K562 (cell line): ENCODE measurements at regions not wholly inside any gene's neighbourhood (a gene's known extent, or its start where the extent isn't known, plus 50 kb on each side); places are given as distances from the start of the nearest gene placed in this dataset.

ENCODE experiments used
- ATAC-seq: fragments of 200-7000 bp; cut with Tn5 transposase; 3 replicates; pipeline ENCODE4 v1.9.1; 2020; ENCODE audit warnings: moderate library complexity
- BruUV-seq: library from RNA; stranded (reverse); fragments of 400-500 nt; replicated peaks from 2 replicates; lab custom pipeline; 2021; lab: Mats Ljungman, UMichigan
- CTCF ChIA-PET: fragments of 300-600 bp; formaldehyde crosslinking; extraction: SDS; loops from one replicate; lab custom pipeline; 2021; ENCODE audit warnings: low intra/inter-chr PET ratio; lab: Yijun Ruan, JAX
- POLR2A ChIA-PET: fragments of 300-600, 350-650 bp; sonication (Branson Sonifier 250); formaldehyde crosslinking; extraction: SDS; loops from one replicate; lab custom pipeline; 2021; ENCODE audit warnings: antibody characterized with exemption, inconsistent platforms; lab: Yijun Ruan, JAX
- DNase-seq, 4 experiments: peaks; one replicate each; pipeline versions ENCODE4 v3.0.0 to v3.0.0-alpha.2; 2011 to 2018; ENCODE audit warnings: low spot score in 3 of 4, mixed read lengths in 3 of 4; ENCODE audit errors: extremely low read depth in 1 of 4
- FAIRE-seq: peaks from 2 replicates; lab custom pipeline; 2011; peaks lifted over from hg19 to GRCh38; lab: Jason Lieb, UNC
- H2AFZ ChIP-seq: 2 replicates; pipeline ENCODE4 v1.6.0; 2011; ENCODE audit warnings: low read depth, low read length, control low read depth, inconsistent platforms
- H3K27ac ChIP-seq: fragments of 200-600 bp; 3 replicates; pipeline ENCODE4 v1.8.0; 2011; ENCODE audit warnings: low read depth, mild to moderate bottlenecking, control low read depth, inconsistent platforms, low read length, moderate library complexity, mixed read lengths; ENCODE audit errors: extremely low read depth
- H3K27me3 ChIP-seq, 2 experiments: fragments of 300-600 bp in 1 of 2; 2 replicates in 1 of 2; 3 replicates in 1 of 2; pipeline versions ENCODE4 v1.6.0 to v1.8.0; 2011; ENCODE audit warnings: inconsistent platforms in 2 of 2, low read length in 2 of 2, mild to moderate bottlenecking in 1 of 2, mixed read lengths in 1 of 2, moderate library complexity in 1 of 2; ENCODE audit not compliant: control insufficient read depth in 2 of 2, insufficient read depth in 2 of 2
- H3K36me3 ChIP-seq: fragments of 300-600 bp; 3 replicates; pipeline ENCODE4 v1.8.0; 2011; ENCODE audit warnings: mild to moderate bottlenecking, low read length, inconsistent platforms; ENCODE audit not compliant: control insufficient read depth, insufficient read depth
- H3K4me1 ChIP-seq, 2 experiments: fragments of 200-600 bp in 1 of 2; replicated peaks in 1 of 2; 2 replicates in 1 of 2; 3 replicates in 1 of 2; pipeline versions ENCODE4 v1.5.1 to v1.8.0; 2011; ENCODE audit warnings: inconsistent platforms in 2 of 2, low read length in 2 of 2, mild to moderate bottlenecking in 1 of 2, mixed read lengths in 1 of 2, moderate library complexity in 1 of 2; ENCODE audit not compliant: control insufficient read depth in 2 of 2, insufficient read depth in 2 of 2
- H3K4me2 ChIP-seq: 2 replicates; pipeline ENCODE4 v1.6.1; 2011; ENCODE audit warnings: low read length, control low read depth, inconsistent platforms, mixed read lengths; ENCODE audit not compliant: insufficient read depth
- H3K4me3 ChIP-seq: fragments of 200-600 bp; sonication (generic), shearing (Covaris generic); 2 replicates; pipeline ENCODE4 v1.5.1; 2016; ENCODE audit warnings: control low read depth, inconsistent platforms
- H3K79me2 ChIP-seq: fragments of 200-600 bp; 3 replicates; pipeline ENCODE4 v1.8.0; 2011; ENCODE audit warnings: low read length, inconsistent platforms; ENCODE audit not compliant: control insufficient read depth, insufficient read depth
- H3K9ac ChIP-seq, 2 experiments: 2 replicates each; pipeline versions ENCODE4 v1.6.0 to v1.6.1; 2011; ENCODE audit warnings: low read depth in 2 of 2, low read length in 2 of 2, control low read depth in 1 of 2, inconsistent platforms in 1 of 2, mild to moderate bottlenecking in 1 of 2, mixed read lengths in 1 of 2; ENCODE audit not compliant: insufficient read depth in 1 of 2
- H3K9me1 ChIP-seq: one replicate; pipeline ENCODE4 v1.6.0; 2011; ENCODE audit warnings: inconsistent platforms, mild to moderate bottlenecking, low read length, moderate library complexity; ENCODE audit not compliant: control insufficient read depth, insufficient read depth
- H3K9me3 ChIP-seq: replicated peaks from 2 replicates; pipeline ENCODE4 v1.5.1; 2011; ENCODE audit warnings: low read depth, low read length, inconsistent platforms; ENCODE audit not compliant: control insufficient read depth, insufficient read depth
- H4K20me1 ChIP-seq: replicated peaks from 2 replicates; pipeline ENCODE4 v1.6.1; 2011; ENCODE audit warnings: low read length, inconsistent platforms, mixed read lengths; ENCODE audit not compliant: control insufficient read depth, insufficient read depth
- BRF1 ChIP-seq: IDR thresholded peaks from 3 replicates; pipeline ENCODE4 v1.6.1; 2011; ENCODE audit warnings: borderline replicate concordance, mild to moderate bottlenecking; ENCODE audit not compliant: insufficient read length; ENCODE audit errors: extremely low read depth
- CHD1 ChIP-seq: fragments of 200-600 bp; sonication (generic); IDR thresholded peaks from one replicate; pipeline ENCODE4 v1.6.1; 2012; ENCODE audit warnings: mild to moderate bottlenecking, moderate library complexity, low read length, inconsistent platforms
- E2F6 ChIP-seq, 2 experiments: IDR thresholded peaks; 2 replicates each; pipeline ENCODE4 v1.6.1; 2011; ENCODE audit warnings: borderline replicate concordance in 1 of 2, control low read depth in 1 of 2, low read depth in 1 of 2, low read length in 1 of 2, mild to moderate bottlenecking in 1 of 2, mixed read lengths in 1 of 2, moderate library complexity in 1 of 2; ENCODE audit not compliant: insufficient read depth in 1 of 2, insufficient read length in 1 of 2, poor library complexity in 1 of 2, severe bottlenecking in 1 of 2; ENCODE audit errors: extremely low read depth in 1 of 2
- EGR1 ChIP-seq: fragments of 450-650 bp; conservative IDR thresholded peaks from 2 replicates; pipeline ENCODE4 v1.6.1; 2017; ENCODE audit warnings: mild to moderate bottlenecking
- EP400 ChIP-seq: fragments of 450-650 bp; IDR thresholded peaks from 2 replicates; pipeline ENCODE4 v1.6.1; 2017; ENCODE audit warnings: antibody characterized with exemption, mild to moderate bottlenecking, moderate library complexity
- FOXP1 ChIP-seq: sonication (generic); formaldehyde crosslinking; IDR thresholded peaks from 2 replicates; pipeline ENCODE4 v1.8.0; 2022; ENCODE audit warnings: mild to moderate bottlenecking, missing genetic modification reagents
- MXI1 ChIP-seq: IDR thresholded peaks from 2 replicates; pipeline ENCODE4 v1.6.1; 2011; ENCODE audit warnings: low read depth, mild to moderate bottlenecking, improper control_type of control experiment, low read length
- POLR2B ChIP-seq: fragments of 450-650 bp; IDR thresholded peaks from 2 replicates; pipeline ENCODE4 v1.6.1; 2018; ENCODE audit warnings: low read depth; ENCODE audit not compliant: partially characterized antibody
- TGIF2 ChIP-seq: sonication (generic); formaldehyde crosslinking; IDR thresholded peaks from 2 replicates; pipeline ENCODE4 v1.8.1; 2022; ENCODE audit warnings: mild to moderate bottlenecking, missing genetic modification reagents, moderate library complexity
- ZNF507 ChIP-seq: conservative IDR thresholded peaks from 2 replicates; pipeline ENCODE4 v1.6.1; 2017; ENCODE audit warnings: missing genetic modification characterization, missing compliant biosample characterization
- WGBS: fragments of 100-300 bp; shearing (Covaris generic); methylation state at CpG from one replicate; pipeline ENCODE4 v1.1.6; 2016; ENCODE audit warnings: low coverage, mixed read lengths; ENCODE audit not compliant: insufficient coverage; ENCODE audit errors: missing lambda C conversion rate; 5-methylcytosine and 5-hydroxymethylcytosine counted together
- in situ Hi-C: fragments of 300-500 bp; cut with MboI; formaldehyde crosslinking; loops from 4 replicates; pipeline ENCODE4 v1.15.0; 2018; ENCODE audit warnings: inconsistent platforms, mixed read lengths
- intact Hi-C: fragments of 100-400 bp; cut with micrococcal nuclease; formaldehyde crosslinking; loops from 2 replicates; pipeline ENCODE4 v1.14.2; 2022

DNA sequence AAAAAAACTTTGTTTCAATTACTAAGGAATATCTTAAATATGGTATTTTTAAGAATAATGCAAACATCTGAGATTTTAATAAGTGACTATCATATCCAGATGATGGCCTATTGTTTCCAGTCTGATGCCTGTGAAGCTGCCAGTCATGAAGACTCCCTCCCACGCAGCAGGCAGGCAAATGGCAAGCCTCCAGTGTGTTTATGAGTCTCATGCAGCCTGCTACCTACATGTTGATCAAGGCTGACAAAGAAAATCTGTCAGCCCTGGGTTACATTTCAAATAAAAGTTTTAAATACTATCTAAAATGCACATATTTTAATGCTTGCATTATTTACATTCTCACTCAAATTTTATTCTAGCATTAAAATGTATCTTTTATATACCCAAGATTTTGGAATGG, 137.6 kb upstream of the RNPC3 start:
- H3K79me2 ChIP-seq: no peaks in the 10 kb centered on the region
- H2AFZ ChIP-seq: no peak overlapping the region
- H3K4me3 ChIP-seq: no peak overlapping the region
- no peaks in the 10 kb centered on the region for H3K9me1 ChIP-seq
- no peak for ATAC-seq
- no peaks in the 10 kb centered on the region for H3K27me3 ChIP-seq
- no peaks in the 10 kb centered on the region for H4K20me1 ChIP-seq
- H3K9me3 ChIP-seq: no peaks in the 10 kb centered on the region
- WGBS: 0% methylated on average over 1 of the region's 1 CpG
- POLR2A ChIA-PET: no interaction called here
- CTCF ChIA-PET: no interaction called here
- H3K4me1 ChIP-seq: no peaks in the 10 kb centered on the region
- TF ChIP-seq POLR2B: no peak
- no peak for TF ChIP-seq FOXP1 (CRISPR knock-in tag)
- TF ChIP-seq EGR1: no peak
- TF ChIP-seq ZNF507: no peak
- TF ChIP-seq EP400: no peak
- no peak for TF ChIP-seq CHD1
- TF ChIP-seq MXI1: no peak
- no peak for TF ChIP-seq TGIF2
- TF ChIP-seq E2F6 (IDR thresholded peaks at IDR 0.05; ENCODE audit: borderline replicate concordance in 1 of 2, extremely low read depth in 1 of 2, insufficient read depth in 1 of 2, insufficient read length in 1 of 2, low read depth in 1 of 2, low read length in 1 of 2, poor library complexity in 1 of 2, severe bottlenecking in 1 of 2): no peak
- TF ChIP-seq BRF1: no peak
- FAIRE-seq: no peak
- no peaks in the 10 kb centered on the region for H3K36me3 ChIP-seq
- H3K4me2 ChIP-seq: no peak overlapping the region
- H3K9ac ChIP-seq: no peak overlapping the region
- intact Hi-C loops: no loop called here
- no peak for DNase-seq
- in situ Hi-C loops: no loop called here
- no peak overlapping the region for H3K27ac ChIP-seq
- no TSS peak for BruUV-seq
